ENCODE measurements at regions not wholly inside any gene's neighbourhood (a gene's known extent, or its start where the extent isn't known, plus 50 kb on each side); places are given as distances from the start of the nearest gene placed in this dataset.

- DNase-seq (ENCODE audit: low read depth): no peak
Measured at GRCh38 chr11:26162291-26162690, 169.6 kb upstream of the ANO3 start.

DNA sequence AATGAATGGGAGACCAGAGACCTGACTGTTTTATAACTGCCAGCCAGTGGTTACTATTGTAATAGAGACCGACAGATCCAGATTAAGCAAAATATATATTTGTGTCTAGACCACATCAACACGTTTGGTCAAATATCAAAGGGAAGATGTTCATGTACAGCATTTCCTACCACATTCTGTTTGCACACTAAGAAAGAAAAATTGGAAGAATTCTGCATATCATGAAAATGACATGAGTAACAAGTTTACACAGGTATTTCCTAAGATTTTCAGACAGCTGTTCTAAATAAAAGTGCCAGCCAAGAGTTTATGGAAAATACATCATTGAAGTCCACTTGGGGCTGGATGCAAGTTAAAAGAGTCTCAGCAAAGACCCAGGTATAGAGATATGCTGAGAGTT, 145.5 kb upstream of the ANO3 start:
- no peak for DNase-seq (ENCODE audit: low read depth)

GRCh38 chr11:26187639-26188038, 144.3 kb upstream of the ANO3 start:
- no peak for DNase-seq (ENCODE audit: low read depth)

DNA sequence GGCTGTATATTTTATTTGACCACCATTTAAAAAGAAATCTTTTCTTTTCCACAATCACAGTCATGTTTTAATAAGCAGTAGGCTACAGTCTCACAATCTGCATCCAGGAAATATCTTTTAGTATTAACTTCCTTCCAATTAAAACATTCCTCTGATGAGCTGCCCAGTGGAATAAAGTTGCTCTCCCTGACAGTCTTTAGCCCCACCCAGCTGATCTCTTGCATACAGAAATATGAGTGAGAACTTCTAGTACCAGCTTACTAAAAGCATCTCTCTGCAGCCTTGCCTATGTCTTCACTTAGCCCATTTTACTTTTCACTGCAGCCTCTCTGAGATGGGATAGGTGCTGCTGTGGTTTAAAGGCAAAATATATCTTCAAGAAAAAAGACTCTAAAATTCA, 143.4 kb upstream of the ANO3 start:
- no peak for DNase-seq (ENCODE audit: low read depth)

GRCh38 chr11:26191193-26191592, 140.7 kb upstream of the ANO3 start:
- no peak for DNase-seq (ENCODE audit: low read depth)

DNA sequence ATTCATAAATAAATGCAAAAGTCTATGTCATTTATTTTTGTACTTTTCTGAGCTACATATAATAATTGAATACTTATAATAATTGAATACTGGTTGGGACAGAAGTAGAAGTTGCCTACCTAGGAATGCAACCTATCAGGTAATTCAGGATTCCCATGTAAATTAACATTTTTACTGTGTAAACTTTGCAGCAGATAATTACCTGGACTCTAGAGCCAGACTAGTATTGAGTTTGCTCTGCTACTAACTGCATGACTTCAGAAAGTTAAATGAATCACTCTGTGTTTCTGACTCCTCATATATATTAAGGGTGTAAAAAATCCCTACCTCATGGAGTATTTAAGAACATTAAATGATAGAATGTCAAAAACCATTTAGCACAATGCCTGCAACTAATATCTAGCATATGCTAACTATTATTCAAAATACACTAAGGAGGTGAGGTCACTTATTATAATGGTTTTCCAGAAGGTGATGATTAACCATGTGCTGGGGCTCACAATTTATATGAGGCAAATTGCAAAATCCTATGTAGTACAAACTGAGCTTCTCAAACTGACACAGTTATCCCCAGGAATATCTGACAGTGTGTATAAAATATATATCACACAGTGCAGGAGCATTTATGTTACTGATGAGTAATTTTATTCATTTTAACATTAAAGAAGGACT, 138.1 kb upstream of the ANO3 start:
- no peak for DNase-seq (ENCODE audit: low read depth)

DNA sequence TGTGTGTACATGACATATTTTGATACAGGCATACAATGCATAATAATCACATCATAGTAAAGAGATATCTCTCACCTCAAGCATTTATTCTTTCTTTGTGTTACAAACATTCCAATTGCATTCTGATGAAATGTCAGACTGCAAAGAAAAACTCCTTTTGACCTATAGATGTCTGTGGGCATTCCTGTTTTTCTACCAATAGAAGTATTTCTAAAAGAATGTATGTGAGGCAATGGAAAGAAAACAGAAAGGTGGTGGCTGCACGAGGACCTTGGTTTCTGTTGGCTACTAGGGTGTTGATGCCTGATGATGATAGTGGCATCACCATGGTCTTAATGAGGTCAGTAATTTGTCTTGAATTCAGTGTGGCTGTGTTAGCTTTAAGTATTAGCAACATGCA, 137.0 kb upstream of the ANO3 start:
- DNase-seq (ENCODE audit: low read depth): no peak

- no peak for DNase-seq (ENCODE audit: low read depth)
Measured at GRCh38 chr11:26198532-26199096, 133.3 kb upstream of the ANO3 start.

GRCh38 chr11:26199331-26200095, 132.4 kb upstream of the ANO3 start:
- DNase-seq (ENCODE audit: low read depth): peak; percentile 24

- DNase-seq (ENCODE audit: low read depth): no peak
Measured at GRCh38 chr11:26201411-26201810, 130.5 kb upstream of the ANO3 start.

DNA sequence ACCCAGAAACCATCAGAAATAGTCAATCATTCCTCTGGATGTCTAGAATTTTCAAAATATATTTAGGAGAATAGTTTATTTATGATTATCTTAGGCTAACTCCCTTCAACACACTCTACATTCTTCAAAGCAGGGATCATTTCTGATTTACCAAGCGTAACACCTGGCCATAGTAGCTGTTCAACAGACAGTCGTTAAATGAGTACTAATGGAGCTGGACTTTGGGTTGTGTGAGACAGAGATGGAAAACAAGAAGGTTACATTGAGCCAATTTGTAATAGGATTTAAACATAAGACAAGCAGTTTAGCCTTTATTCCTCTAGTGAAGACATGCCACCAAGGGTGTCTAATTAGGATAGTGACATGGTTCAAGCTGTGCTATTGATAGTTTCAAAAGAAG, 129.2 kb upstream of the ANO3 start:
- DNase-seq (ENCODE audit: low read depth): no peak

DNA sequence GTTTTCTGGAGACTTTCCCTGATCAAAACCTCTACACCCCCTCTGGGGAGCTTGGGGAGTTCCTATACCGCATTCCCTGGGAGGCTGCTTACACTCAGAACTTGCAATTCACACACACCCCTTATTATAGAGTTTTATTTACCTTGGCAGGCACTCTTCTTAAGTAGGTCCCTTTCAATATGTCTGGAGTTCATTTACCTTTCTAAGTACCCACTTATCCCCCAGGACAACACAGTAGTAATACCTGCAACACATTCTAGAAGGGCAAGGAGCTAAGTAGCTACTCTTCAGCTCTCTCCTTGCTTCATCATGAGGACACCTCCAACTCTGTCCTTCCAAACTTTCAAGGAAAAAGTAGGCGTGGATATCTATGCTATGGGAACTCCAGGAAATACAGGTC, 127.8 kb upstream of the ANO3 start:
- DNase-seq (ENCODE audit: low read depth): no peak

- DNase-seq (ENCODE audit: low read depth): no peak
Measured at GRCh38 chr11:26204839-26205238, 127.1 kb upstream of the ANO3 start.

GRCh38 chr11:26219183-26220117, 112.5 kb upstream of the ANO3 start:
- no peak for DNase-seq (ENCODE audit: low read depth)

GRCh38 chr11:26225646-26226045, 106.3 kb upstream of the ANO3 start:
- no peak for DNase-seq (ENCODE audit: low read depth)

DNA sequence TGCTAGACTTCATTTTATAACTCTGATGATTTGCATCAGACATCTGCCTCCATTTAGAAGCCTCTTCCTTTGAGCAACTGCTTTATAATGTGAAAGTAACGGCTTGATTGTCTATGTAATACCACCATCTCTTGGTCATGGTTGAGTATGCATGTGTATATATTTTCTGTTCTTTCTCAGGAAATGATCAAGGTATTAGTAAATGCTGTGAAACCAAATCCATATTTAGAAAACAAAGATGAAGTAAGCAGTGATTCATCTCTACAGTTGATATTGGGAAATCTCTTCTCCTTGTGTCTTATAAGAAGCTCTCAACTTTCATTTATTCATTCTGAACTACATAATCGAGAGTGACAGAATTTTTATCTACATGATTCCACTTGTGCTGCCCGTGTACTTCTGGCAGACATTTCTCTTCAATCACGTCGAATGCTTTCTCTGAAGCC, 104.6 kb upstream of the ANO3 start:
- DNase-seq (ENCODE audit: low read depth): peak; percentile 45

- no peak for DNase-seq (ENCODE audit: low read depth)
Measured at GRCh38 chr11:26227883-26228502, 103.9 kb upstream of the ANO3 start.

- no peak for DNase-seq (ENCODE audit: low read depth)
Measured at GRCh38 chr11:26228778-26229177, 103.2 kb upstream of the ANO3 start.

- DNase-seq (ENCODE audit: low read depth): no peak
Measured at GRCh38 chr11:26229257-26229656, 102.7 kb upstream of the ANO3 start.

DNA sequence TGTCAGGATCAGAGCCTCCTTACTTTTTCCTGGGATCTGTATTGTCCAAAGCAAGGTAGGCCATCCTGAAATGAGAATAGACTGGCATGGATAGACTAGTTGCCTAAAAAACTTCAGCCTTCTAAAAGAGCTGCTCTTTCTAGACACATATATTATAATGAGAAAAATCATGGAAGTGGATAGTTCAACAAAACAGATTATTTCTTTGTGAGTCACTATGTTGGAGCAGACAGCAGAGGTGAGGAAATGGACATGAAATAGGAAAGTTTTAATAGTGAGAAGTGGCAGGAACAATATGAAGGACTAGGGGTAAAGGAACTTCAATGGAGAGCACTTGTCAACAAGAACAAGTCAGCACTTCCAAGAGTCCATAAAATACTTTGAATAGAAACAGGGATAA, 101.9 kb upstream of the ANO3 start:
- no peak for DNase-seq (ENCODE audit: low read depth)

- no peak for DNase-seq (ENCODE audit: low read depth)
Measured at GRCh38 chr11:26231252-26231661, 100.7 kb upstream of the ANO3 start.

GRCh38 chr11:26234451-26234850, 97.5 kb upstream of the ANO3 start:
- DNase-seq (ENCODE audit: low read depth): no peak
